CD4-positive, alpha-beta T cell treated with Interferon alpha-2 for 1 hour (primary cell): ENCODE measurements at regions not wholly inside any gene's neighbourhood (a gene's known extent, or its start where the extent isn't known, plus 50 kb on each side); places are given as distances from the start of the nearest gene placed in this dataset.
"Not testable (repeated sequence)": the region's sequence is repeated elsewhere in the genome, so short reads cannot be mapped to it uniquely, and the experiment has no call there.

Experiments
- DNase-seq, 2 donors: peaks; one replicate each; pipeline ENCODE4 v3.0.0-alpha.2; 2020 to 2022

DNA sequence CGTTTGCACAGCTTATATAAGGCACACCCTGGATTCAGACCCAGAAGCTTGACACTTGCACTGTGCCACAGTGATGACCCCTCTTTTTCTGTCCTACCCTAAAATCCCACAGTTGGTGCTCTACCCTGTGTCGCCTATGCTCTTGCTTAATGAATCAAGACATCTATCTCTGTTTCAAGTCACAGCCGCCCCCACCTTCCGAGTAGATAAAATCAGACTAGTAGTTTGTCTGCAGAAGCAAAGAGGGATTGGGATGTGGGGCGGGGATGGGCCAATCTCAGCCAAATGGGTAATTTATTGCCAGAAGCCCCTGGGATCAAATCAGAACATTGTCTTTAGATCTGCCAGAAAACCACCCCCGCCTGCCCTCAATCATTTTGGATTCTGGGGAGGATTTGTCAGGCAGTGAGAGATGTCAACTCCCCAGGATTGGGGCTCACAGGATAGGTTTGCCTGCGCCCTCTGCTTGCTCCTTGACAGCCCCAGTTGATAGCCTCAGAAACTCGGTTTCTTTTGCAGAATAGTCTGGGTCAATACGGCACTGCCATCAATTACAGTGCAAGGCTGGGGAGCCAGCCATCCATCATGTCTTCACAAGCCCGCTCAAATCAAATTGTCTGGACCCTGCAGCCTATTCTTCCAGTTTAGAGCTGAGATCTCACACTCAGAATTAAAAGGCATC, 520.8 kb downstream of the GRIN2A start:
- DNase-seq, result no peak

DNA sequence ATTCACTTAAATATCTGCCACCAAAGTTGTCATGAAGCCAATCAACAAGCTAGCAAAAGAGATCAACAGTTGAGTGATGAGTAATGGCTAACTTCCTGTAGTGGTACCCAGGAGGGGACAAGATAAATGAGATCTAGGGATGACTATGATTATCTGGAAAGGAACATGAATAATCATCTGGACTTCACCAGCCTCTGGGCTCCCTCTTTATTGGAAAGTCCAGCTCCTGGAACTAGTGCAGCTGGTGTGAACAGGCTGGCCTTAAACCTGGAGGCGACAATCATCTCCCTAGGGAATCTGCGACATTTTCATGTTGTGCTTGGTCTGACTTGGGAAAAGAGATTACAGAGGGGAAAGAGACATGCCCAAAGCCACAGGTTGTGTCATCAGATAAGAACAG, 518.6 kb downstream of the GRIN2A start:
- no peak for DNase-seq

DNA sequence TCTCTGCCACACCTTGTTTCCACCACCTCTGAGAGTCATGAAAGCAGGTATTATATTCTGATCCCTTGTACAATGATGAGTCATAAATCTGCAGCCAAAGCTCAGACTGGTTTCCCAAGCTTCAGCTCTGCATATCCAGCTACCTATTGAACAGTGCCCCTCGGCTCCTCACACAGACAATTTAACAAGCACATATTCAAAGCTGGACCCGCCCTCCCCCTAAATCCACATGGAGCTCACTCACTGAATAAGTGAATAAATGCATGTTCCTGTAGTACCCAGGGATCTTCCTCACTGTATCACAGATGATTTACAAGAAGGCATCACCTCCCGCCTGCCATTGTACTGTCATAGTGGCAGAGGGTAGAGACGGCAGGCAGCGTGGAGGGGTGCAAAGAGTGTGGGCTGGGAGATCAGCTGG, 516.4 kb downstream of the GRIN2A start:
- DNase-seq, result no peak

DNA sequence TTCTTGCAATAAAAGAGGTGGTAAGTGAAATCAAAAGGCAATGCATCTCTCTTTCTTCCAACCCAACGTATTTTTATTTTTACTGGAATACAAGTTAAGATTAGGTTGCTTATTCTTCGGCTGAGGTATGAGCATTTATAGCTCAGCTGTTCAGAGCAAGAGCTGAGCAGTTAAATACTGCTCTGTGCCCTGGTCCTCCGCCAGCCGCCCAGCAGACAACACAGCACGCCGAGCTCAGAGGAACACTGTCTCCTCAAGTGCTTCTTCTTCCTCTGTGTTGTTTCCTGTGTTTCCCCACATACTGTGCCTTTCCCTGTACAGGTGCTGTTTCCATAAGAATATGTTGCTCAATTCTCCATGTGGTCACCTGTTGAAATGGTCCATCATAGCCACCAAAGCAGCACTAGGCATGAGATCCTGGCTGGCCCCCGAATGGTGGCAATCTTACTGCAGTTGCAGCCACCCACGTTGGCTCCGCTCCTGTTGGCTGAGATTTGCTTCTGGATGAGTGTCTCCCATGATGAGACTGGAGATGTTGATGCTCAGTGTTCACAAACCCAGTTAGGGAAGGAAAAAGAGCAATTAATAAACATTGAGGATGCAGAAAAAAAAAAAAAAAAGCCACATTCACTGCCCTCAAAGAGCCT, 515.3 kb downstream of the GRIN2A start:
- no peak for DNase-seq

DNA sequence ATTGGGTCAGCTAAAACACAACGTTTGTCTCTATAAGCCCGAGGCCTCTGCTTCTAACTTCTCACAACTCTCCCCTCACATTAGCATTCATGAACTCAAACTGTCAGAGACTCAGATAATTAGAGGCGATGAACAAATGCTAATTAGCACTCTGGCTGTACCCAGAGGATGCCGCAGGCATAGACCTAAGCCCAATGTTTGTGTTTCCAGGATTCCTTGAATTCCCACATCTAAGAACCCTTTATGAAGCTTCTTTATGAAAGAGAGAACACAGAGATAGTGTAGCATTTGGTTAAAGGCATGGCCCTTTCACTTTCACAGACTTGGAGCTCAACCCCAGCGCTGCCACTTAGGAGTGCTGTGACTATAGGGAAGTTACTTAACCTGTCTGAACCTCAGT, 512.2 kb downstream of the GRIN2A start:
- no peak for DNase-seq

DNA sequence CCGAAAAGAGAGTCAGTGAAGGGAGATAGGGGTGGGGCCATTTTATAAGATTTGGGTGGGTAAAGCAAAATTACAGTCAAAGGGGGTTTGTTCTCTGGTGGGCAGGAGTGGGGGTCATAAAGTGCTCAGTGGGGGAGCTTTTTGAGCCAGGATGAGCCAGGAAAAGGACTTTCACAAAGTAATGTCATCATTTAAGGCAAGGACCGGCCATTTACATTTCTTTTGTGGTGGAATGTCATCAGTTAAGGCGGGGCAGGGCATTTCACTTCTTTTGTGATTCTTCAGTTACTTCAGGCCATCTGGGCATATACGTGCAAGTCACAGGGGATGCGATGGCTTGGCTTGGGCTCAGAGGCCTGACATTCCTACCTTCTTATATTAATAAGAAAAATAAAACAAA, 511.6 kb downstream of the GRIN2A start:
- not testable (repeated sequence) for DNase-seq

DNA sequence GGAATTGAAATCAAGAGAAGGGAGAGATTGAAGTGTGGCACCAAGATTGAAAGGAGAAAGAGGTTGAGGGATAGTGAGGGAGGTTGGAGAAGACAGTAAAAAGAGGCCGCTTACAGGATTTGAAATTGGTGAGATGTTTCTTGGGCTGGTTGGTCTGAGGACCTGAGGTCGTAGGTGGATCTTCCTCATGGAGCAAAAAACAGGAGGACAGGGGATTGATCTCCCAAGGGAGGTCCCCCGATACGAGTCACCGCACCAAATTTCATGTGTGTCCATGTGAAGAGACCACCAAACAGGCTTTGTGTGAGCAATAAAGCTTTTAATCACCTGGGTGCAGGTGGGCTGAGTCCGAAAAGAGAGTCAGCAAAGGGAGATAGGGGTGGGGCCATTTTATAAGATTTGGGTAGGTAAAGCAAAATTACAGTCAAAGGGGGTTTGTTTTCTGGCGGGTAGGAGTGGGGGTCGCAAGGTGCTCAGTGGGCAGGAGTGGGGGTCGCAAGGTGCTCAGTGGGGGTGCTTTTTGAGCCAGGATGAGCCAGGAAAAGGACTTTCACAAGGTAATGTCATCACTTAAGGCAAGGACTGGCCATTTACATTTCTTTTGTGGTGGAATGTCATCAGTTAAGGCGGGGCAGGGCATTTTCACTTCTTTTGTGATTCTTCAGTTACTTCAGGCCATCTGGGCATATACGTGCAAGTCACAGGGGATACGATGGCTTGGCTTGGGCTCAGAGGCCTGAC, 505.5 kb downstream of the GRIN2A start:
- not testable (repeated sequence) for DNase-seq

DNA sequence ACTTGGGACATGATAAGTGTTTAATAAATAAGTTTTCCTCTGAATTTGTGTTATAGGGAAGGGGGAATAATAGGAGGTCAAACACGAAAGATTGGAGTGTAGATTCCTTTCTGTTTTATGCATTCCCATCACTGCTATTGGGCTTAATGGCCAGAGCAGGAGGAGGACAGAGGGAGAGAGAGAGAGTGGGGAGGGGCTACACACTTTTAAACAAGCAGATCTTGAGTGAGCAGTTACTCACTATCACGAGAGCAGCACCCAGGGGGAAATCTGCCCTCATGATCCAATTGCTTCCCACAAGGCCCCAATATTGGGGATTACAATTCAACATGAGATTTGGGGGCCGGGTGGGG, 505.0 kb downstream of the GRIN2A start:
- no peak for DNase-seq

DNA sequence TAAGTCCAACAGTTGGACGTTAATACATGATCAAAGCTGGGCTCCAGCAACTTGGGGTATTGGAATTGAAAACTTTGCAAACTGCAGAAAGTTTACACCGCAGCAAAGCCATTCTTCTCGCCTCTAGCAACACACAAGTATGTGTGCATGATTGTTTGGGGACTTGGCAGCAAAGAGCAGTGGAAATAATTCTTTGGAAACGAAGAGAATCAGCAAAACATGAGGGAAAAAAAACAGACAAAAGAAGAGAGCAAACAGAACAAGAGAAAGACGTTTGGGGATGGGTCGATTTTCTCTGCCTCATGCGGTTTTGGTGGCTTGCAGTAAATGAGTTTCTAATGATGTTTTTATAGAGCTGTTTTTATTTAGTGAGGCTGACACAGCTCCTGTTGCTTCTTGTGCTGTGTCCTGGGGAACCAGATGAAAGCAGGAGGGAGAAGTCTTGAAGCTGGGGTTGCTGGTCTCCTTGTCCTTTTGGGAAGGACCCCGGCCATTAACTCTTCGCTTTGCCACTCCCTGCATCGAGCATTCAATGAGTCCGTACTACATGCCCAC, 502.9 kb downstream of the GRIN2A start:
- no peak for DNase-seq

DNA sequence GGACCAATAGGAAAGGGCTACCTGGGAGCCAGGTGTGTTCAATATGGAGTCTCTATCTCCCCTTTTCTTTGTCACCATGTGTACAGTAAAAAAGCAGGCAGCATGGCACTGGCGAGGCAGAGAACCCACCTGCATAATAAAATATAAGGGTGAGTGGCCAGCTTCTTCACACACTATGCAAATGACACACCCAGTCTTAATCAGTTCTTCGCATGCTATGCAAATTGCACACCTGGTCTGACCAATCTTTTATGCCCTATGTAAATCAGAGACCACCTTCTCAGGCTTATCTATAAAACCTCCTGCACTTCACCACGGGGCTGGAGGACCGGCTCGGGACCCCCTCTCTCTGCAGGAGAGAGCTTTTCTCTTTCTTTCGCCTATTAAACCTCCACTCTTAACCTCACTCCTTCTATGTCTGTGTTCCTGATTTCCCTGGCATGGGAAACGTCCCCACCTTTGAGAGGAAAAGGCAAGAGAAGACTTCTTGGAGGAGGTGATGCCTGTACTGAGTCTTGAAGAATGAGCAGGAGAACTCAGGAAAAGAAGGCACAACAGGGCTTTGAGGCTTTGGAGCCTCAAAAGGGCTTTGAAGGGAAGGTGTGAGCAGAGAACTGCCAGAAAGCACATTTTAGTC, 502.1 kb downstream of the GRIN2A start:
- no peak for DNase-seq

DNA sequence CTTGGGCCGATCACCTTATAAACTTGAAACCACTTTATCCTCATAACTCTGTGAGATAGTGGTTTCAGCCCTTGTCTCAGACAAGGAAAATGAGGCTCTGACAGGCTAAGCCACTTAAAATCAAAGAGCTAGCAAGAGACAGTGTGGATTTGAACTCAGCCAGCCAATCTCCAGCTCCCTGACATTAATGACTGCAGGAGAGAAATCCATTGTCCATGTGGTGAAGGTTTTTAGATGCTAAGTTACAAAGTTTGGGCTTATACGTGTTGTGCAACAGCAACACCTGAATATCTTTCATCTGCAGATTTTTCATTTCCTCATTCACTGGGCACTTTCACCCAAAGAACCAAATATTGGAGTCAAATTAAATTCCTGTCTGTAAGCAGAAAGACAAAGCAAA, 501.3 kb downstream of the GRIN2A start:
- DNase-seq, result no peak

DNA sequence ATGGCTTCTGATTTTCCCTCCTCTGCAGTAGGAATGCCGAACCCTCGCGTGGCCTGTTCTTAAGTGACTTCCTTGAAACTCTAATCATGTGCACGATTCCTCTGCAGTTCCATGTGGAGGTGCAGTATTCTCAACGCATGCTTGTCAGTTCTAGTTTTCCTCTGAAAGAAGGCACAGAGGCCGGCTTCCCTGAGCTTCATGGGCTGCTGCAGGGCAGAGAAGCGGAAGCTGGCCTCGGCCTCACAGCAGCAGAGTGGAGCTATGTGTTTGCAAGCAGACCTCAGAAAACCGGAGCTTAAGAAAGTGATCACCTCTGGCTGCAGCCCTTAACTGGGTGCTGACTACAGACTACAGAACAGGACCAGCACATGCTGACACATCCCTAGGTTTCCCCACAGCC, 500.7 kb downstream of the GRIN2A start:
- no peak for DNase-seq

DNA sequence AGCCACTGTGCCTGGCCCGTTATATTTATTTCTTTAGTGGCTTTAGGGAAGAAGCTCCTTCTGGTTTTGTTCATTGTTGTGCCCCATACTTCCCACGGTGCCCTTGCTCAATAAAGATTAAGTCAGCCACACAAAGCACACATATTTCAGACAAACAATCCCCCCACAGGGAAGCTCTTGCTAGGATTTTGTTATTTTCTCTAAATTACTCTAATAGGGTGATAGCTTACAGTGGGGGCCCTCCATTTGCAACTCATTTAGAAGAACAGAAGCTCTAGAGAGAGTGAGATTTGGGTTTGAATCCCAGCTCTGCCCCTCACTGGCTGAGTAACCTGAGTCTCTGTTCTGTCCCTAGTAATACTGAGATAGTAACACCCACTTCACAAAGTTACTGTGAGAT, 499.9 kb downstream of the GRIN2A start:
- DNase-seq, result no peak

DNA sequence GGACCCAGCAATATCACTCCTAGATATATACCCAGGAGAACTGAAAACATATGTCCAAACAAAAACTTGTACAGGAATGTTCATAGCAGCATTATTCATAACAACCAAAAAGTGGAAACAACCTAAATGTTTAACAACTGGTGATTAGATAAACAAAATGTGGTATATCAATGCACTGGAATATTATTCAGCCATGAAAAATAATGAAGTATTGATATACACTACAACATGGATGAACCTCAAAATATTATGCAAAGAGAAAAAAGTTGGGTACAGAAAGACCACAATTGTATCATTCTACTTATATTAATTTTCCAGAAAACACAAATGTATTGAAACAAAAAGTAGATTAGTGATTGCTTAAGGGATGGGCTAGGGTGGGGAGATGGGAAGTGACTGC, 498.6 kb downstream of the GRIN2A start:
- DNase-seq, result no peak

DNA sequence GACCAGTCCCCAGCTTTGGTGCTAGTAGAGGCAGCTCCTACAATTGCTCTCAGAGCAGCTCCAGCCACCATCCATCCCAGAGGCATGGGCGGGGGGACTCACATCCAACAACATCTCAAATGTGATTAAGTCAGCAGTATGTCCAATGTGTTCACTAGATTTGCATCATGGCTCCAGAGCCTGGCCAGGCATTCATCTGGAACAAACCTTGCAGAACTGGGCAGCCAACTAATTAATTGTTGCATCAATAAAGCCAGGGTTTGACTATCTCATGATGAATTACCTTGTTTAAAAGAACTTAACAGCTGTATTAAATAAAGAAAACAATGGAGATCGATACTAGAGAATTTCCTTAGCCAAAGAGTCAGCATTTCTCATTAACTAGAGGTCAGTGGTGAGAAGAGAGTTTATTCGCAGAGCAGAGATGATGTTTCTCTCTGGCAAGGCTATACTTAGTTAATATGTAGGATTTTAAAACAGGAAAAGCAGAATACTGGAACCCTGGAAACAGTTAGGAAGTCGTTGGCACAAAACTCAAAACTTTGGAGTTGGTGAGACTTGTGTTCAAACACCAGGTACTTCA, 494.4 kb downstream of the GRIN2A start:
- no peak for DNase-seq

DNA sequence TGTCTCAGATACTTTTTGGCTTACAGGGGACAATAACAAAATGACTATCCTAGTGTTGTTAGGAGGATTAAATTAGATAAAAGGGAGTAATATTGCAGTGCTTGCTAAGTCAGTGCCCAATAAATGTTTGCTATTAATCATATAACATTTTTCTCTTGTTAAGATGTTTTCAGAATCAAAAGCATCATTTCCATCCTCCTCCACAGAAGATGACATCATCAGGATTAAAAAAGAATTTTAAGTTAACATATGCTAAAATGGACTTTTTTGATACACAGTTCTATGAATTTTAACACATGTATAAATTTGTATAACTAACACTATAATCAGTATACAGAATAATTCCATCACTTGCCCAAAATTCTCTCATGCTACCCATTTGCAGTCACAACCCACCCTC, 492.6 kb downstream of the GRIN2A start:
- no peak for DNase-seq

DNA sequence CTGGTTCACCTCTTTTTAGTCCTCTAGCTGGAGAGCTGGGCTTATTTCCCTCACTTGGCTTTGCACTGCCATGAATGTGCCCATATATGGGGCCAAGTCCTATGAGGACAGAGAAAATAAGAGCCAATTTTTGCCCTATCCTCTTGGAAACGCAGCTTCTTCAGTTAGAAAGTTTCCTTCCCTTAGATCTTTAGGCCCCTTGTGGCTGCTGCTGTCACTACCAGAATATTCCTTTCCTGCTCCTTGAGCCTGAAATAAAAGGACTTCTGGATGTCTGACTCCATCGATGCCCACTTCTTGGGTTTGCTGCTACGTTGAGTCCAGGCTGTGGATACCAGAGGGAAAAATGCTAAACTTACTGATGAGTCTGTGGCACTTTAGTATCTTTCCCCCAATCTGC, 487.1 kb downstream of the GRIN2A start:
- no peak for DNase-seq
